ENCODE measurements at regions not wholly inside any gene's neighbourhood (a gene's known extent, or its start where the extent isn't known, plus 50 kb on each side); places are given as distances from the start of the nearest gene placed in this dataset.

- DNase-seq (ENCODE audit: low read depth in 1 of 2, low spot score in 1 of 2) (no peak), ATAC-seq (no peak), FAIRE-seq (no peak)
- ChIA-PET POLR2A (no interaction called here), CTCF (interaction anchor here (1.4 kb wide), 1 partner anchor 703 kb away, joined by 4 read pairs; no protein-coding TSS in a partner anchor)
- no peak for TF ChIP-seq MAFK (IDR thresholded peaks at IDR 0.05; ENCODE audit: partially characterized antibody)
- TF ChIP-seq PBX3 (IDR thresholded peaks at IDR 0.05), result no peak
- TF ChIP-seq HEYL (CRISPR knock-in tag; IDR thresholded peaks at IDR 0.05), result no peak
- no peak for TF ChIP-seq JUN (IDR thresholded peaks at IDR 0.05)
- no peak for TF ChIP-seq ATOH8 (CRISPR knock-in tag; IDR thresholded peaks at IDR 0.05; ENCODE audit: low read depth)
- no peak for TF ChIP-seq PHF8 (IDR thresholded peaks at IDR 0.05; ENCODE audit: borderline replicate concordance, low read depth)
- no peak for TF ChIP-seq ZFP36 (IDR thresholded peaks at IDR 0.05; ENCODE audit: borderline replicate concordance, partially characterized antibody)
- no peak for TF ChIP-seq SMC3 (IDR thresholded peaks at IDR 0.05)
- no peak for TF ChIP-seq RARB (CRISPR knock-in tag; IDR thresholded peaks at IDR 0.05)
- TF ChIP-seq ZC3H11A (IDR thresholded peaks at IDR 0.05), result no peak
- no peak for TF ChIP-seq HOXA7 (CRISPR knock-in tag; IDR thresholded peaks at IDR 0.05)
- TF ChIP-seq HOXB13 (CRISPR knock-in tag; IDR thresholded peaks at IDR 0.05; ENCODE audit: low read depth), result no peak
- no peak for TF ChIP-seq POLR2AphosphoS2 (conservative IDR thresholded peaks at IDR 0.05; ENCODE audit: low read length)
- TF ChIP-seq BHLHE40 (IDR thresholded peaks at IDR 0.05; ENCODE audit: low read depth, low read length), result no peak
- no peak for TF ChIP-seq EHF (CRISPR knock-in tag; IDR thresholded peaks at IDR 0.05)
- TF ChIP-seq JUNB (IDR thresholded peaks at IDR 0.05), result no peak
- Histone ChIP-seq H3K27ac (no peak overlapping the region), H3K4me1 (no peaks in the 10 kb centered on the region), H3K4me2 (no peak overlapping the region), H3K9me3 (no peaks in the 10 kb centered on the region), H3K4me3 (no peak overlapping the region)
- whole genome bisulfite sequencing (ENCODE audit: missing lambda C conversion rate), result 7% methylated on average over 2 of the region's 2 CpGs
These were observed 431.5 kb upstream of the CHRM3 start for GRCh38 chr1:238954865-238955264.

GRCh38 chr1:238953448-238954010 is 432.8 kb upstream of the CHRM3 start:
- no peaks in the 10 kb centered on the region for H3K9me3 ChIP-seq
- no peak overlapping the region for H3K4me3 ChIP-seq
- H3K4me1 ChIP-seq, result no peaks in the 10 kb centered on the region
- no peak overlapping the region for H3K27ac ChIP-seq
- ChIA-PET POLR2A (interaction anchor here (0.7 kb wide), 1 partner anchor 31 kb away, joined by 7 read pairs; no protein-coding TSS in a partner anchor), CTCF (interaction anchor here (0.6 to 1.4 kb wide), 3 partner anchors 12 to 701 kb away, joined by 3 to 4 read pairs (median 4); no protein-coding TSS in a partner anchor)
- FAIRE-seq (no peak), DNase-seq (ENCODE audit: low read depth in 1 of 2, low spot score in 1 of 2) (no peak), ATAC-seq (no peak)
- 25% methylated on average over 5 of the region's 5 CpGs for WGBS (ENCODE audit: missing lambda C conversion rate)
- TF ChIP-seq KDM1A (IDR thresholded peaks at IDR 0.05; ENCODE audit: low read depth), result no peak
- no peak for TF ChIP-seq BCL3 (IDR thresholded peaks at IDR 0.05)
- no peak for TF ChIP-seq POLR2A (IDR thresholded peaks at IDR 0.05; ENCODE audit: low read length)
- TF ChIP-seq HMGXB4 (CRISPR knock-in tag; IDR thresholded peaks at IDR 0.05; ENCODE audit: borderline replicate concordance), result no peak
- no peak for TF ChIP-seq CHD4 (IDR thresholded peaks at IDR 0.05; ENCODE audit: borderline replicate concordance)
- TF ChIP-seq MYC (IDR thresholded peaks at IDR 0.05; ENCODE audit: borderline replicate concordance, low read length), result no peak
- no peak for TF ChIP-seq E2F6 (IDR thresholded peaks at IDR 0.05; ENCODE audit: borderline replicate concordance, low read depth)
- TF ChIP-seq RFX5 (IDR thresholded peaks at IDR 0.05), result no peak
- TF ChIP-seq PHF8 (IDR thresholded peaks at IDR 0.05; ENCODE audit: borderline replicate concordance, low read depth), result no peak
- TF ChIP-seq PBX3 (IDR thresholded peaks at IDR 0.05), result no peak
- H3K4me2 ChIP-seq, result no peak overlapping the region
